ENCODE measurements at regions not wholly inside any gene's neighbourhood (a gene's known extent, or its start where the extent isn't known, plus 50 kb on each side); places are given as distances from the start of the nearest gene placed in this dataset.

GRCh38 chr5:115409094-115409493, 112.6 kb upstream of the CCDC112 start:
- DNase-seq (ENCODE audit: low read depth in 1 of 2, low spot score in 1 of 2), result no peak

GRCh38 chr5:115402822-115403577, 106.5 kb upstream of the CCDC112 start:
- no peak for DNase-seq (ENCODE audit: low read depth in 1 of 2, low spot score in 1 of 2)

- DNase-seq (ENCODE audit: low read depth in 1 of 2, low spot score in 1 of 2), result no peak
Observed at GRCh38 chr5:115402092-115402491, 105.6 kb upstream of the CCDC112 start.

GRCh38 chr5:115398719-115399118, 102.3 kb upstream of the CCDC112 start:
- DNase-seq (ENCODE audit: low read depth in 1 of 2, low spot score in 1 of 2), result no peak

- DNase-seq (ENCODE audit: low read depth in 1 of 2, low spot score in 1 of 2), result no peak
Observed at GRCh38 chr5:115396688-115397087, 100.2 kb upstream of the CCDC112 start.

- no peak for DNase-seq (ENCODE audit: low read depth in 1 of 2, low spot score in 1 of 2)
Observed at GRCh38 chr5:115396081-115396480, 99.6 kb upstream of the CCDC112 start.

GRCh38 chr5:115394531-115394930, 98.1 kb upstream of the CCDC112 start:
- no peak for DNase-seq (ENCODE audit: low read depth in 1 of 2, low spot score in 1 of 2)

- no peak for DNase-seq (ENCODE audit: low read depth in 1 of 2, low spot score in 1 of 2)
Observed at GRCh38 chr5:115393239-115393638, 96.8 kb upstream of the CCDC112 start.

GRCh38 chr5:115392611-115393010, 96.2 kb upstream of the CCDC112 start:
- DNase-seq (ENCODE audit: low read depth in 1 of 2, low spot score in 1 of 2), result no peak

GRCh38 chr5:115391780-115392179, 95.3 kb upstream of the CCDC112 start:
- no peak for DNase-seq (ENCODE audit: low read depth in 1 of 2, low spot score in 1 of 2)

GRCh38 chr5:115389799-115390382, 93.4 kb upstream of the CCDC112 start:
- no peak for DNase-seq (ENCODE audit: low read depth in 1 of 2, low spot score in 1 of 2)

- no peak for DNase-seq (ENCODE audit: low read depth in 1 of 2, low spot score in 1 of 2)
Observed at GRCh38 chr5:115389034-115389798, 92.8 kb upstream of the CCDC112 start.

- no peak for DNase-seq (ENCODE audit: low read depth in 1 of 2, low spot score in 1 of 2)
Observed at GRCh38 chr5:115388240-115388639, 91.8 kb upstream of the CCDC112 start.

GRCh38 chr5:115387816-115388215, 91.4 kb upstream of the CCDC112 start:
- no peak for DNase-seq (ENCODE audit: low read depth in 1 of 2, low spot score in 1 of 2)

GRCh38 chr5:115386657-115387056, 90.2 kb upstream of the CCDC112 start:
- DNase-seq (ENCODE audit: low read depth in 1 of 2, low spot score in 1 of 2), result no peak

- no peak for DNase-seq (ENCODE audit: low read depth in 1 of 2, low spot score in 1 of 2)
Observed at GRCh38 chr5:115384587-115385375, 88.3 kb upstream of the CCDC112 start.

- no peak for DNase-seq (ENCODE audit: low read depth in 1 of 2, low spot score in 1 of 2)
Observed at GRCh38 chr5:115382989-115383388, 86.5 kb upstream of the CCDC112 start.

GRCh38 chr5:115381911-115382662, 85.6 kb upstream of the CCDC112 start:
- no peak for DNase-seq (ENCODE audit: low read depth in 1 of 2, low spot score in 1 of 2)

- no peak for DNase-seq (ENCODE audit: low read depth in 1 of 2, low spot score in 1 of 2)
Observed at GRCh38 chr5:115379622-115380344, 83.3 kb upstream of the CCDC112 start.

- DNase-seq (ENCODE audit: low read depth in 1 of 2, low spot score in 1 of 2), result no peak
Observed at GRCh38 chr5:115378754-115379153, 82.3 kb upstream of the CCDC112 start.
